Motor neuron (in vitro differentiated cells): ENCODE measurements at regions not wholly inside any gene's neighbourhood (a gene's known extent, or its start where the extent isn't known, plus 50 kb on each side); places are given as distances from the start of the nearest gene placed in this dataset.
A peak's percentile ranks its signal among the peaks of the same experiment; 100 is the strongest.

Source experiments
- ATAC-seq, 8 experiments: fragments of 200-7000 bp; cut with Tn5 transposase; replicated peaks in 6 of 8; 2 replicates each; pipeline ENCODE4 v1.8.0; 2021; ENCODE audit warnings: mild to moderate bottlenecking in 8 of 8, moderate library complexity in 8 of 8
- H3K27ac ChIP-seq, 2 donors: fragments of 250-450 bp; sonication (Bioruptor Pico); 2 replicates each; pipeline ENCODE4 v1.9.0; 2021; ENCODE audit warnings: antibody characterized with exemption in 2 of 2, mild to moderate bottlenecking in 2 of 2, moderate library complexity in 1 of 2
- H3K4me1 ChIP-seq, 2 donors: fragments of 250-450 bp; sonication (Bioruptor Pico); replicated peaks in 1 of 2; 2 replicates each; pipeline ENCODE4 v1.6.1; 2021; ENCODE audit warnings: antibody characterized with exemption in 2 of 2, mild to moderate bottlenecking in 2 of 2, moderate library complexity in 1 of 2
- H3K4me3 ChIP-seq, 5 donors: fragments of 250-450 bp; sonication (Bioruptor Pico); 2 replicates each; pipeline ENCODE4 v1.9.0; 2021; ENCODE audit warnings: antibody characterized with exemption in 5 of 5, mild to moderate bottlenecking in 5 of 5, moderate library complexity in 4 of 5
- WGBS, 10 experiments: fragments of 450-650 bp; shearing (Covaris generic); methylation state at CpG; one replicate each; pipeline ENCODE4 v1.0.0; 2022; 5-methylcytosine and 5-hydroxymethylcytosine counted together
- in situ Hi-C, 9 experiments: fragments of 400-800 bp; cut with MboI; loops; one replicate each; pipeline ENCODE4 v1.15.0; 2021; ENCODE audit warnings: low sequenced_read_pairs in 9 of 9, low pct_unique_long_range_greater_than_20kb in 2 of 9; ENCODE audit not compliant: unreplicated experiment in 9 of 9

DNA sequence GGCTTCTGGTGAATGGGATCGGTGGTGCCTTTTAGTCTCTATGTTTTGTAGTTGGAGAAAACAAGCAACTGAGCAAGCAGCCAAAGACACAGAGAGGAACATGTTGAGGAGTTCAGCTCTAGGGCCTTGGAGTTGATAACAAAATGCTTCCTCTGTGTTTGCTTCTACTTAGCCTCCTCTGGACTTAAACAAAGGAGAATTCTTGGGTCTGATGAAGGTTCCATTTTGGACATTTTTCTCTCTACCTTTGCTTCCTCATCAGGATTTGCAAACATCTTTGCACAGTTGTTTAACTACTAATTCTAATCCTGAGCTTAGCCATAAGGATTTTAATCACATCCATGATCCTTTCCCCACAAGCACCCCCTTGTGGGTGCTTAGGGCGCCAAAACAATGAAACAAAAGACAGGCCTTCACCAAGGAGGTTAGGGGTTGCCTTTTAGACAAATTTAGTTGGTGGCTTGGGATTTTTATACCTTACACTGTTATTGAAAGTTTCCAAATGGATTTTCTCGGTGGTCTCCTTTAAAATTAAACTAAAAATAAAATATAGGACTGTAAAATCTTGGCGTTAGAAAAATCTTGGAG, 148.5 kb upstream of the SATB2 start:
- H3K27ac ChIP-seq: no peak overlapping the region

DNA sequence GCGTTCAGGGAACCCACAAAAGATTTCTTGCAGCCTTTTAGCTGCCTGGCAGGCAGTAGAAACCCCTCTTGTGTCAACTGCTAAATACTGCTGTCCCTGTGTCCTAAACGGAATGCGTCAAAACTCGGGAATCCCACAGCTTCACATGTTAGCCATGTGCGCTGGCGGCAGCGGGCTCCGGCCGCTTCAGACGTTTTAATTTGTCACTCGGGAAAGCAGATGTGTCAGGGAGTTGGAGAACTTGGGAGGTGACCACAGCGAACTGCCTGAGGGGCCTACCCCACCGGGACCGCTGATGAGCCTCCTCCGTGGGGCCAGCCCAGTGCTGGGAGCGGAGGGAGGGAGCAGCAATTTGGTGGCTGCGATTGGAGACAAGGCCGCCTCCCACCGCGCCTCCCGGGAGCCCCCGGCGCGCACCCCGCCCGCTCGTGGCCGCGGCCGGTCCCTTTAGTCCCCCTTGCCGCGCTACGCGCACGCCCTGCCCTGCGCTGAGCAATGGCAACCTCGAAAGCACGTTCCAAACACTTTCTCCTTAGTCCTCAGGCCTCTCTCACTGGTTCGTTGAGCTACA, 146.1 kb upstream of the SATB2 start:
- in situ Hi-C loops: no loop called here
- Histone ChIP-seq H3K27ac (no peak overlapping the region), H3K4me3 (no peak overlapping the region), H3K4me1 (peaks cover 0 to 7% of the 10 kb centered on the region in 2 donors)
- peak in 3 of 8 experiments; percentile 27 to 50 (median 43) for ATAC-seq
- 21 to 90% (median 67%) methylated on average over 1 to 21 of the region's 39 CpGs; no CpG with 5 or more reads in 5 of the 10 experiments for WGBS, 10 experiments

More for the DNA sequence above, 148.5 kb upstream of the SATB2 start:
- Histone ChIP-seq H3K4me1 (peaks cover 0 to 7% of the 10 kb centered on the region in 2 donors), H3K4me3 (no peak overlapping the region)
- 36 to 100% (median 86%) methylated on average over 1 to 4 of the region's 4 CpGs; no CpG with 5 or more reads in 1 of the 10 experiments for WGBS, 10 experiments
- in situ Hi-C loops: no loop called here
- no peak for ATAC-seq

DNA sequence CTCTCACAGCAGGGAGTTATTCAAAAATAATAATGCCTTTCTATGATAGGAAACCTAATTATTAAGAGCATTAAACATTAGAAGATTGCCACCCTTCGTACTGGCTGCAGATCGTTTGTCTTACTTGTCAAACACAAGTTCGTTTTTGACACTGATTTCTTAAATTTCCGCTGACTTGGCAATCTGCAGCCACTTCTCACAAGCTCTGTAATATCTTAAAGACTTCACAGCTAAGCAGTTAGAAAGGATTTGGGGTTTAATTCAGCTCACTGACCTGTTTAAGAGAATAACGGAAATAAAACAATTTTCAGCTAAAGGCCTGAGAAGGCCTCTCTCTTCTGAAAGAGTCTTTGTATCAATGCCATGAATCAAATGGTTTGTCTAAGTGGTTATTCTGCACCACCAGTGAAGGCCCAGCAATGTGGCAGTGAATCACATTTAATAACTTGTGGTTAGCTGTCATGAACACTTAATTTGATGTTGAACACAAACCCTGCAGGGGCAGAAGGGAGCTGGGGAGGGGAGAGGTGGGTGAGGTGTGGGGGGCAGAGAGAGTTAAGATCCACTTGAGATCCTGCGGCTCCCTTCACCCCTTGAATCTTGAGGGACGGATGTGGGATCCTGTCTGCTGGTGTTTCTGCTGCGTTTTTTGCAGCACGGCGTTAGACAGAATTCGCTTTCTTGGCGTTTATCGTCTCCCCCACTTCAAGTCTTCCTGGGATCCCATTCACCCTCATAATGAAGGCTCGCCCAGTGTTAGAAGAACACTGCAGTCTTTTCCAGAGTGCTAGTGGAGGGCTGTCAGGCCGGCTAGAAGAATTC, 145.4 kb upstream of the SATB2 start:
- ATAC-seq: no peak
- 70 to 95% (median 88%) methylated on average over 2 to 14 of the region's 15 CpGs for WGBS, 10 experiments
- Histone ChIP-seq H3K4me1 (peaks cover 0 to 7% of the 10 kb centered on the region in 2 donors), H3K4me3 (no peak overlapping the region), H3K27ac (no peak overlapping the region)
- in situ Hi-C loops: no loop called here

DNA sequence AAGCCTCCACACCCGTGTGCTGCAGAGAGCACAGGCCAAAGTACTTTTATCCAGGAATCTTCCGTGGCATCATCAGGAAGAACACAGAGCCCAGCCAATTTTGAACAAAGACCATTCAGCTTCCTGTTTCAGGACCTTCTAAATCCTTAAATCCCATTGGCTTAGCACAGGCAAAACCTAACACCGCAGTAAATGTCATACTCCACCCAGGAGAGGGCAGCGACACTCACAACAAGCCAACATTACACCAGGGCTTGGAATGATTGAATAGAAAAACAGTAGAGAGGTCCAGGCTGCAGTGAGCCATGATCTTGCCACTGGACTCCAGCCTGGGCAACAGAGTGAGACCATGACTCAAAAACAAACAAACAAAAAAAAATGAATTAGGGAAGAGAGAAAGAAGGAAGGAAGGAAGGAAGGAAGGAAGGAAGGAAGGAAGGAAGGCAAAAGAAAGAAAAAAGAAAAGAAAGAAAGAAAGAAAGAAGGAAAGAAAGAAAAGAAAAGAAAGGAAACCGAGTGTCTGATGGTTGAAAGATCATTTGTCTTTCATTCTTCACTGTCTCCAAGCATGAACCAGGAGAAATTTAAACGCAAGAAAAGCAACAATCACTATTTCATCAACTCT, 144.6 kb upstream of the SATB2 start:
- 20 to 95% (median 73%) methylated on average over 1 to 5 of the region's 6 CpGs for whole genome bisulfite sequencing, 10 experiments
- no peak overlapping the region for H3K4me3 ChIP-seq
- H3K27ac ChIP-seq: no peak overlapping the region
- peak in 3 of 8 experiments; percentile 69 to 82 (median 76) for ATAC-seq
- in situ Hi-C loops: no loop called here
- H3K4me1 ChIP-seq: peaks cover 0 to 7% of the 10 kb centered on the region in 2 donors

DNA sequence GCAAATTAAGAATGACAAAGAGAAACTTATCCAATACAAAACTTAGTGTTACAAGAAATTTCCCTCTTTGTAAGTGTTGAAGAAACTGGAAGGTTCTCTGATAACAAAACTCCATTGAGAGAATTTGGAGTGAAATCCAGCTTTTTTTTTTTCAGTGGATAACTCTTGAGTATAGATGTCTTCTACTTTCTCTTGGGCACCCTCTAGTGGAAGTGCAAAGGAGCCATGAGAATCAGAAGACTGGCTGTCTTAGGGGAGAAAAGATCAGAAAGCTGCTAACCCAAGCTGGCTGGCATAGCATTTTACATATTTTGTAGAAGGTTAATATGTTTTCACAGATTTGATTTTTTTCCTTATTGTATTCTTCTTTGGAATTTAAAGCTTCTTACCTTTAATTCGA, 138.8 kb upstream of the SATB2 start:
- Histone ChIP-seq H3K27ac (no peak overlapping the region), H3K4me1 (no peaks in the 10 kb centered on the region), H3K4me3 (no peak overlapping the region)
- in situ Hi-C loops: no loop called here
- 17 to 100% (median 68%) methylated on average over 1 of the region's 1 CpG for WGBS, 10 experiments
- no peak for ATAC-seq

DNA sequence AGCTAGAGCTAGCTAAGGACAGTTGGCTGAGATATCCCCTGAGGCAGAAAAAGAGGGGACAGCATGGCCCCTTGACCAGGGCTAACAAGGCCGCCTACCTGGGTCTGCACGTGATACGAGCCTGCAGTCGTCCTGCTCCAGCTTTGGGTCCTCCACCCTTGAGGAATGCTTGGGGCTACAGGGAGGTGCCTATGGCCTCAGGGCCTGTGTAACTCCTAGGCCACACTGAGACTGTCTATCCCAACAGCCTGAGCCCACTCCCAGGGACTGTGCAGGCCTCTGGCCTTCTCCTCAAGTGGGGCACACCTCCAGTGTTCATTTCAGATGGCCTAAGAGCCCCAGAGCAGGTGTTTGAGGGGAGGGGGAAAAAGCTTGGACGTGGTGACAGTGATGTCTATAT, 136.7 kb upstream of the SATB2 start:
- 33 to 93% (median 77%) methylated on average over 1 to 4 of the region's 5 CpGs; no CpG with 5 or more reads in 3 of the 10 experiments for WGBS, 10 experiments
- Histone ChIP-seq H3K4me1 (peaks cover 16 to 19% of the 10 kb centered on the region in 2 donors), H3K27ac (no peak overlapping the region), H3K4me3 (no peak overlapping the region)
- in situ Hi-C loops: no loop called here
- no peak for ATAC-seq

DNA sequence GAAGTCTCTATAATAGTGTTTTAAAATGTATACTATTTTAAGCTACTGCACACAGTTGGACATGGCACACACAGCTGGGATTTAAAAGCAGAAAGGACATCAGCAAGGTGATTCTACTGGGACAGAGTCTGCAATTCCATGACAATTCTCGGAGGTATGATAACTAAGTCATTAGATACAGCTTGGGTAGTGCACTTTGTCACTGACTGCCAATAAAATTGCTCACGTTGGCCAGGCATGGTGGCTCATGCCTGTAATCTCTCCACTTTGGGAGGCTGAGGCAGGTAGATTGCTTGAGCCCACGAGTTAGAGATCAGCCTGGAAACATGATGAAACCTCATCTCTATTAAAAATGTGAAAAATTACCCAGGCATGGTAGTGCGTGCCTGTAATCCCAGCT, 134.1 kb upstream of the SATB2 start:
- Histone ChIP-seq H3K27ac (no peak overlapping the region), H3K4me3 (no peak overlapping the region), H3K4me1 (peaks cover 30 to 36% of the 10 kb centered on the region in 2 donors)
- 0 to 100% (median 62%) methylated on average over 1 to 4 of the region's 4 CpGs; no CpG with 5 or more reads in 2 of the 10 experiments for WGBS, 10 experiments
- no peak for ATAC-seq
- in situ Hi-C loops: no loop called here

DNA sequence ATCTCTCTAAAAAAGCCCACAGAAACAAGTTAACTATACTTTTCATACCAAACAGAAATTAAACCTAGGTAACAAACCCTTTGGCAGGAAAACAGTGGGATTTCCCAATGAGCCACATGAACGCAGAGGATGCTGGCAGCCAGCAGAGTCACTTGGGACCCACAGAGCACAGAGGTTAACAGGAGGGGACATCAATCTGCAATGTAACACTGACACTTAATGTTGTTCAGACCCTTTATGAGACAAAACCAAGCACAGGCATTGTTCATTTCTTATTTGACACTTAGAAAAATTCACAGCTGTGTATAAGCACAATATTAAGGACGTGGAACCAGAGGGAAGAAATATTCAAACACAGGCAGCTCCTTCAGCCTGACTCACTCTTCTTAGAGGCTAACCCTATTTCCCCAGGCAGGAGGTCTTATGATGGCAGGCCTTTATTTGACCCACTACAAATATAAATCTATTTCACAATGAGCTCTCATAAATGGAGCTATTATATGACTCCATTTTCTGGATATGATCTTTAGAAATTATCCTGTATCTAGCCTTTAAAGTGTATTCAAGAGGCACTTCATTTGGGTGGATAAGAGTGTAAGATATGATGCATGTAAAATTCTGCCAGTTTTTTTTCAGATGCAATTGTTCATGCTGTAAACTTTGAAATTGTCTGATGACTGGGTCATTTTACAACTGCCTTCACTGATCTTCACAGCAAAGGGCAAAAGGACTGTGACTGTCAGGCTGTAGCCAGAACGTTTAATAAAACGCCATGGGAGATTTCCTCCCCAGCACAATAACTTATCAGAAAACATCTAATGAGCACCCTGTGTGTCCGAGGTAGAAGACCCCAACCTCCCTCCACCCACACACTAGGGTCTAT, 132.8 kb upstream of the SATB2 start:
- peak in 5 of 8 experiments; percentile 46 to 89 (median 85) for ATAC-seq
- 10 to 58% (median 39%) methylated on average over 2 to 5 of the region's 5 CpGs; no CpG with 5 or more reads in 1 of the 10 experiments for WGBS, 10 experiments
- H3K4me3 ChIP-seq: no peak overlapping the region
- peaks cover 30 to 36% of the 10 kb centered on the region in 2 donors for H3K4me1 ChIP-seq
- in situ Hi-C loops: no loop called here
- no peak overlapping the region for H3K27ac ChIP-seq

DNA sequence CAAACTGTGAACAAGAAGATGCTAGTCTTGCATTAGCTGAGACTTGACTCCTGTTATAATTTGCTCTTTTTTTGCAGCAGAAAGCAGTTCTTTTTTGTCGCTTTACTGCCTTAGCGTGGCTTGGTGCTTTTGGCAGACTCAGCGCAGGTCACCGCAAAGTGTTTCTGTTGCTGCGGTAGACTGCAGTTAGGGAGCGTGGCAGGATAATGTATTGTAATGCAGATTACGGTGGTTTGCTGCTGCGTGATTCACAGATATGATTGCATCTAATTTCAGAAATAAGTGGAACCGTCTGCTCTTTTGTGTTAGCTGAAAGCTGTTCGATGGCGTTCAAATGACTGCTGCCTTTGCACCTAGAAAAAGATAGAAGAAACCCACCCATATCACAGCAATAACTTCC, 131.6 kb upstream of the SATB2 start:
- peak in 6 of 8 experiments; percentile 34 to 94 (median 82) for ATAC-seq
- Histone ChIP-seq H3K4me3 (no peak overlapping the region), H3K4me1 (peaks cover 30 to 36% of the 10 kb centered on the region in 2 donors), H3K27ac (no peak overlapping the region)
- 0 to 73% (median 18%) methylated on average over 1 to 11 of the region's 11 CpGs; no CpG with 5 or more reads in 1 of the 10 experiments for WGBS, 10 experiments
- in situ Hi-C loops: no loop called here

DNA sequence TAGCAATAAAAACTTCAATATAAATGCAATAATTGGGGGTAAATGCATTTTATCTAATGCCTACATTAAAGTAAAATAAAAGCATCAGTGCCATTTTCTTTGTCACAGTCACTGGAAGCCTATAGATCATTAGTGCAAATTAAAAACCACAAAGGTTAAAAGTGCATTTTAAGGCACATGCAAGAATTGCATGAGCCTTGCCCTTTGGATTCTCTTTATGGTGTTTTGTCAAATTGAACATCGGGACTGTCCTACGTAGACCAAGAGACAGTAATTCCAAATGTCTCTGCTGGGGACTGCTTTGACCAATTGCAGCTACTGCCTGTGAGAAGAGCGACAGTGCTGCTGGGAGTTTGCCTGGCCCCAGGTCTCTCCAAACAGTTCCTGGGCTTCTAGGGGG, 130.3 kb upstream of the SATB2 start:
- H3K4me1 ChIP-seq: peaks cover 30 to 36% of the 10 kb centered on the region in 2 donors
- H3K4me3 ChIP-seq: no peak overlapping the region
- H3K27ac ChIP-seq: no peak overlapping the region
- ATAC-seq: no peak
- WGBS, 10 experiments: 60 to 100% (median 83%) methylated on average over 2 to 3 of the region's 3 CpGs; no CpG with 5 or more reads in 2 of the 10 experiments
- in situ Hi-C loops: no loop called here

DNA sequence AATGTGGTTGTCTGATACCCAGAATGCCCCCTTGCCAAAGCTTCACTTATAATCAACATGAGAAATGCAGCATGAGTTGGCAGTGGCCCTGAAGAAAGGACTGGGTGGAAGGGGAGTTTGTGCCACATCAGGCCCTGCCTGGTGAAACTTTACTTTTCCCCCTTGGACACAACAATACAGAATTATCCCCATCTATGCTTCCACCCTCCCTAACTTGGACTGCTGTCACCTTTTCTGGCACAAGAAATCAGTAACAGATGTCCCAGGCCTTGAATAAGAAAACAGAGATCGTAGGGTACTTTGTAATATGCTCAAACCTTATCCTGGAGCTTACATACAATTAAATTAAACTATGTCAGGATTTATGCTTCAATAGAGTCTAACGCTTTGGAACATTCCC, 128.9 kb upstream of the SATB2 start:
- in situ Hi-C loops: no loop called here
- Histone ChIP-seq H3K4me1 (peaks cover 37 to 47% of the 10 kb centered on the region in 2 donors), H3K27ac (no peak overlapping the region), H3K4me3 (no peak overlapping the region)
- no peak for ATAC-seq
- WGBS, 10 experiments: 0 to 100% (median 81%) methylated on average over 1 to 2 of the region's 2 CpGs

DNA sequence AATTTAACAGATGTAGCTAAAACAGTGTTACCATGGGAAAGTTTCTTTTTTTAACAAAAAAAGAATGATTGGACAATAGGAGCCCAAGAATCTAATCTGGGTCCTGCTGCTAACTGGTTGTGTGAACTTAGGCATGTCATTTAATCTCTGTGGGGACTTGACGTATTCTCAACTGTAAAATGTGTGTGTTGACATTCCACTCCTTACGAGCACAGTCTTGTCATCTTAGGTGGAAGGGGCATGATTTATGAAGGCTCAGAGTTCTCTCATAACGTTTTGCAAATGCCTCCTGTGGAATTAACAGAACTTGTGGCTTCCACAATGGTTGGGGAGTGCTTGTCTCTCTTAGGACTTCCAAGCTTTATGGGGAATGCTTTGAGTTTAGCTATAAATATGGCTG, 125.9 kb upstream of the SATB2 start:
- no peak for ATAC-seq
- 25 to 100% (median 70%) methylated on average over 2 to 3 of the region's 3 CpGs; no CpG with 5 or more reads in 5 of the 10 experiments for WGBS, 10 experiments
- Histone ChIP-seq H3K4me1 (peaks cover 19 to 33% of the 10 kb centered on the region in 2 donors), H3K27ac (no peak overlapping the region), H3K4me3 (no peak overlapping the region)
- in situ Hi-C loops: no loop called here
